ENCODE measurements at regions not wholly inside any gene's neighbourhood (a gene's known extent, or its start where the extent isn't known, plus 50 kb on each side); places are given as distances from the start of the nearest gene placed in this dataset.
"Not testable (repeated sequence)": the region's sequence is repeated elsewhere in the genome, so short reads cannot be mapped to it uniquely, and the experiment has no call there.

- no peak overlapping the region for H3K27ac ChIP-seq
- no peak for TF ChIP-seq POLR2AphosphoS5 (IDR thresholded peaks at IDR 0.05)
- no peaks in the 10 kb centered on the region for H3K27me3 ChIP-seq
- DNase-seq = no peak
- 29 to 45% methylated on average over 1 of the region's 1 CpG for WGBS, 2 donors
- no peaks in the 10 kb centered on the region for H3K36me3 ChIP-seq
- no peaks in the 10 kb centered on the region for H3K9me3 ChIP-seq
- H3K4me3 ChIP-seq = no peak overlapping the region
- H3K4me1 ChIP-seq = no peaks in the 10 kb centered on the region
- no peak for ATAC-seq (ENCODE audit: low FRiP score in 2 of 2)
These were observed 86.5 kb downstream of the DKK1 start for GRCh38 chr10:52400562-52400961.

- not testable (repeated sequence) for H3K36me3 ChIP-seq; H3K27me3 ChIP-seq; H3K27ac ChIP-seq; ATAC-seq (ENCODE audit: low FRiP score in 2 of 2); H3K4me3 ChIP-seq; DNase-seq; H3K9me3 ChIP-seq; H3K4me1 ChIP-seq
- 84 to 88% methylated on average over 3 of the region's 3 CpGs for WGBS, 2 donors
These were observed 89.7 kb downstream of the DKK1 start for GRCh38 chr10:52403801-52404200.

GRCh38 chr10:52409195-52409594 lies 95.1 kb downstream of the DKK1 start:
- Histone ChIP-seq H3K9me3 (no peaks in the 10 kb centered on the region), H3K4me3 (no peak overlapping the region), H3K4me1 (no peaks in the 10 kb centered on the region), H3K27ac (no peak overlapping the region), H3K36me3 (no peaks in the 10 kb centered on the region), H3K27me3 (no peaks in the 10 kb centered on the region)
- 62 to 67% methylated on average over 2 of the region's 2 CpGs for WGBS, 2 donors
- TF ChIP-seq EP300 (IDR thresholded peaks at IDR 0.05) (no peak), POLR2A (IDR thresholded peaks at IDR 0.05) (no peak), CTCF (IDR thresholded peaks at IDR 0.05) (no peak), POLR2AphosphoS5 (IDR thresholded peaks at IDR 0.05) (no peak)
- DNase-seq (no peak), ATAC-seq (ENCODE audit: low FRiP score in 2 of 2) (no peak)

GRCh38 chr10:52409928-52410327 lies 95.8 kb downstream of the DKK1 start:
- TF ChIP-seq CTCF (IDR thresholded peaks at IDR 0.05) (no peak), EP300 (IDR thresholded peaks at IDR 0.05) (no peak), POLR2AphosphoS5 (IDR thresholded peaks at IDR 0.05) (no peak), POLR2A (IDR thresholded peaks at IDR 0.05) (no peak)
- WGBS, 2 donors = 79 to 86% methylated on average over 2 of the region's 2 CpGs
- H3K36me3 ChIP-seq = no peaks in the 10 kb centered on the region
- H3K27ac ChIP-seq = no peak overlapping the region
- H3K4me1 ChIP-seq = no peaks in the 10 kb centered on the region
- no peak overlapping the region for H3K4me3 ChIP-seq
- H3K27me3 ChIP-seq = no peaks in the 10 kb centered on the region
- DNase-seq (no peak), ATAC-seq (ENCODE audit: low FRiP score in 2 of 2) (no peak)
- H3K9me3 ChIP-seq = no peaks in the 10 kb centered on the region

- no peak for TF ChIP-seq EP300 (IDR thresholded peaks at IDR 0.05)
- TF ChIP-seq POLR2AphosphoS5 (IDR thresholded peaks at IDR 0.05) = no peak
- TF ChIP-seq POLR2A (IDR thresholded peaks at IDR 0.05) = no peak
- TF ChIP-seq CTCF (IDR thresholded peaks at IDR 0.05) = no peak
- no peaks in the 10 kb centered on the region for H3K9me3 ChIP-seq
- no peaks in the 10 kb centered on the region for H3K27me3 ChIP-seq
- ATAC-seq (ENCODE audit: low FRiP score in 2 of 2) (no peak), DNase-seq (peak in 1 of 2 donors; percentile 68)
- no peak overlapping the region for H3K4me3 ChIP-seq
- no peak overlapping the region for H3K27ac ChIP-seq
- WGBS, 2 donors = 83 to 88% methylated on average over 20 to 21 of the region's 21 CpGs
- H3K4me1 ChIP-seq = no peaks in the 10 kb centered on the region
- H3K36me3 ChIP-seq = no peaks in the 10 kb centered on the region
These were observed 96.8 kb downstream of the DKK1 start for GRCh38 chr10:52410916-52411315.

- Histone ChIP-seq H3K27me3 (no peaks in the 10 kb centered on the region), H3K36me3 (no peaks in the 10 kb centered on the region), H3K27ac (no peak overlapping the region), H3K9me3 (no peaks in the 10 kb centered on the region), H3K4me3 (no peak overlapping the region), H3K4me1 (no peaks in the 10 kb centered on the region)
- DNase-seq (no peak), ATAC-seq (ENCODE audit: low FRiP score in 2 of 2) (no peak)
- no peak for TF ChIP-seq POLR2AphosphoS5 (IDR thresholded peaks at IDR 0.05)
- no peak for TF ChIP-seq CTCF (IDR thresholded peaks at IDR 0.05)
- no peak for TF ChIP-seq EP300 (IDR thresholded peaks at IDR 0.05)
- no peak for TF ChIP-seq POLR2A (IDR thresholded peaks at IDR 0.05)
These were observed 105.2 kb downstream of the DKK1 start for GRCh38 chr10:52419281-52419680.

Measured in upper lobe of left lung (tissue), 6 donors.